ENCODE measurements at regions not wholly inside any gene's neighbourhood (a gene's known extent, or its start where the extent isn't known, plus 50 kb on each side); places are given as distances from the start of the nearest gene placed in this dataset.

DNA sequence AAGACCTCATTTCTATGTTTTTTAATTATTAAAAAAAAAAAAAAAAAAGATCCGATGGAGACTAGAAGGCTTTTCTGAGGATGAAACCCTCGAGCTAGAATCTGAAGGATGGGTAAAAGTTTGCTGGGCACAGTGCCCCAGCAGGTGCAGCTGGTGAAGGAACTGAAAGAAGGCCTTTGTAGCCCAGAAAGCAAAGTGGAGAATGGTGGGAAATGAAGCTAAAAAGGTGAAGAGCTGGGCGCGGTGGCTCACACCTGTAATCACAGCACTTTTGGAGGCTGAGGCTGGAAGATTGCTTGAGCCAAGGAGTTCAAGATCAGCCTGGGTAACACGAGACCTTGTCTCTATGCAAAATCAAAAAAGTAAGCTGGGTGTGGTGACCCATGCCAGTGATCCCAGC is 50.3 kb upstream of the SEC14L1 start:
- Histone ChIP-seq H3K4me1 (ENCODE audit: control insufficient read depth in 1 of 2, insufficient read depth in 2 of 2, low read depth in 1 of 2, low read length in 1 of 2) (peaks cover 5 to 25% of the 10 kb centered on the region in 2 experiments; a peak in 1 of 4 replicates), H3K27me3 (ENCODE audit: insufficient read depth) (no peaks in the 10 kb centered on the region), H3K9me3 (no peaks in the 10 kb centered on the region), H3K27ac (ENCODE audit: low read depth in 2 of 2, low read length in 1 of 2) (no peak overlapping the region), H3K79me2 (ENCODE audit: insufficient read depth) (peaks cover 44% of the 10 kb centered on the region), H3K9me2 (no peaks in the 10 kb centered on the region), H3K4me2 (no peak overlapping the region), H3F3A (replicated peaks; ENCODE audit: insufficient read depth) (peaks cover 18% of the 10 kb centered on the region), H3K36me3 (replicated peaks in 1 of 2; ENCODE audit: control insufficient read depth in 1 of 2, insufficient read depth in 2 of 2, low read length in 1 of 2) (peaks cover 32 to 53% of the 10 kb centered on the region in 2 experiments), H4K20me1 (ENCODE audit: insufficient read depth) (no peaks in the 10 kb centered on the region), H3K4me3 (ENCODE audit: low read depth in 2 of 2, low read length in 1 of 2) (no peak overlapping the region), H2AFZ (ENCODE audit: low read depth) (no peak overlapping the region), H3K9ac (no peak overlapping the region)
- TF ChIP-seq POLR2AphosphoS5 (IDR thresholded peaks at IDR 0.05; ENCODE audit: low read depth, low read length) (no peak), GATA2 (CRISPR knock-in tag; IDR thresholded peaks at IDR 0.05) (no peak), USF1 (IDR thresholded peaks at IDR 0.05; ENCODE audit: borderline replicate concordance, low read depth) (no peak), FOSL2 (IDR thresholded peaks at IDR 0.05; ENCODE audit: borderline replicate concordance, low read depth) (no peak), EZH2phosphoT487 (IDR thresholded peaks at IDR 0.05; ENCODE audit: borderline replicate concordance, low read depth) (no peak), JUND (IDR thresholded peaks at IDR 0.05) (no peak), TAF1 (IDR thresholded peaks at IDR 0.05; ENCODE audit: borderline replicate concordance, low read depth, low read length) (no peak), SMC3 (IDR thresholded peaks at IDR 0.05; ENCODE audit: low read depth, low read length) (no peak), YY1 (IDR thresholded peaks at IDR 0.05; ENCODE audit: low read depth) (no peak), SIN3A (IDR thresholded peaks at IDR 0.05; ENCODE audit: borderline replicate concordance, low read depth, low read length) (no peak), TEAD4 (IDR thresholded peaks at IDR 0.05; ENCODE audit: borderline replicate concordance, insufficient read depth) (no peak), FOXJ3 (CRISPR knock-in tag; IDR thresholded peaks at IDR 0.05) (no peak), RCOR1 (IDR thresholded peaks at IDR 0.05; ENCODE audit: low read length) (no peak), RAD21 (IDR thresholded peaks at IDR 0.05; ENCODE audit: low read length) (no peak), NFIC (IDR thresholded peaks at IDR 0.05; ENCODE audit: borderline replicate concordance) (no peak), CHD2 (IDR thresholded peaks at IDR 0.05; ENCODE audit: low read length, partially characterized antibody) (no peak), ELF1 (IDR thresholded peaks at IDR 0.05) (no peak), GABPA (IDR thresholded peaks at IDR 0.05; ENCODE audit: low read depth) (no peak), RFX5 (IDR thresholded peaks at IDR 0.05; ENCODE audit: low read length) (no peak)
- TF ChIP-seq, protein P1, sequence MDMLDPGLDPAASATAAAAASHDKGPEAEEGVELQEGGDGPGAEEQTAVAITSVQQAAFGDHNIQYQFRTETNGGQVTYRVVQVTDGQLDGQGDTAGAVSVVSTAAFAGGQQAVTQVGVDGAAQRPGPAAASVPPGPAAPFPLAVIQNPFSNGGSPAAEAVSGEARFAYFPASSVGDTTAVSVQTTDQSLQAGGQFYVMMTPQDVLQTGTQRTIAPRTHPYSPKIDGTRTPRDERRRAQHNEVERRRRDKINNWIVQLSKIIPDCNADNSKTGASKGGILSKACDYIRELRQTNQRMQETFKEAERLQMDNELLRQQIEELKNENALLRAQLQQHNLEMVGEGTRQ (IDR thresholded peaks at IDR 0.05; ENCODE audit: borderline replicate concordance, low read depth, low read length): no peak
- CTCF ChIA-PET: interaction anchor here (0.8 to 7.2 kb wide), 5 partner anchors 9 to 222 kb away, joined by 3 to 99 read pairs (median 7); partner anchors contain the start of gene MGAT5B
- DNase-seq: no peak
- POLR2A ChIA-PET: interaction anchor here (1.5 kb wide), 1 partner anchor 115 kb away, joined by 3 read pairs; no protein-coding TSS in a partner anchor
- WGBS (ENCODE audit: low lambda C conversion rate): 88% methylated on average over 5 of the region's 5 CpGs

Small RNA genes lying in the stretch of these regions (small RNA-seq; reads per million reads assigned to genes)
- gene RF00017 (0 reads per million in 7 experiments), gene SCARNA16 (0 reads per million in 7 experiments)
